ENCODE measurements at regions not wholly inside any gene's neighbourhood (a gene's known extent, or its start where the extent isn't known, plus 50 kb on each side); places are given as distances from the start of the nearest gene placed in this dataset.

- no peak for DNase-seq (ENCODE audit: extremely low read depth in 1 of 11, low read depth in 9 of 11, low spot score in 4 of 11)
Measured at GRCh38 chr12:91985002-91985787, 160.5 kb downstream of the BTG1 start.

- DNase-seq (ENCODE audit: extremely low read depth in 1 of 11, low read depth in 9 of 11, low spot score in 4 of 11), result peak in 1 of 11 donors; percentile 34
Measured at GRCh38 chr12:91984556-91984955, 161.1 kb downstream of the BTG1 start.

- DNase-seq (ENCODE audit: extremely low read depth in 1 of 11, low read depth in 9 of 11, low spot score in 4 of 11), result no peak
Measured at GRCh38 chr12:91983935-91984334, 161.7 kb downstream of the BTG1 start.

- DNase-seq (ENCODE audit: extremely low read depth in 1 of 11, low read depth in 9 of 11, low spot score in 4 of 11), result no peak
Measured at GRCh38 chr12:91982946-91983345, 162.7 kb downstream of the BTG1 start.

- DNase-seq (ENCODE audit: extremely low read depth in 1 of 11, low read depth in 9 of 11, low spot score in 4 of 11), result peak in 1 of 11 donors; percentile 20
Measured at GRCh38 chr12:91980389-91980821, 165.2 kb downstream of the BTG1 start.

GRCh38 chr12:91978143-91978542 lies 167.5 kb downstream of the BTG1 start:
- DNase-seq (ENCODE audit: extremely low read depth in 1 of 11, low read depth in 9 of 11, low spot score in 4 of 11), result no peak

- DNase-seq (ENCODE audit: extremely low read depth in 1 of 11, low read depth in 9 of 11, low spot score in 4 of 11), result no peak
Measured at GRCh38 chr12:91975891-91976290, 169.8 kb downstream of the BTG1 start.

- DNase-seq (ENCODE audit: extremely low read depth in 1 of 11, low read depth in 9 of 11, low spot score in 4 of 11), result no peak
Measured at GRCh38 chr12:91974541-91975085, 171.0 kb downstream of the BTG1 start.

- DNase-seq (ENCODE audit: extremely low read depth in 1 of 11, low read depth in 9 of 11, low spot score in 4 of 11), result no peak
Measured at GRCh38 chr12:91973813-91974212, 171.8 kb downstream of the BTG1 start.

- no peak for DNase-seq (ENCODE audit: extremely low read depth in 1 of 11, low read depth in 9 of 11, low spot score in 4 of 11)
Measured at GRCh38 chr12:91972896-91973295, 172.8 kb downstream of the BTG1 start.

- no peak for DNase-seq (ENCODE audit: extremely low read depth in 1 of 11, low read depth in 9 of 11, low spot score in 4 of 11)
Measured at GRCh38 chr12:91968777-91969171, 176.9 kb downstream of the BTG1 start.

- no peak for DNase-seq (ENCODE audit: extremely low read depth in 1 of 11, low read depth in 9 of 11, low spot score in 4 of 11)
Measured at GRCh38 chr12:91968076-91968776, 177.4 kb downstream of the BTG1 start.

- no peak for DNase-seq (ENCODE audit: extremely low read depth in 1 of 11, low read depth in 9 of 11, low spot score in 4 of 11)
Measured at GRCh38 chr12:91967590-91967989, 178.1 kb downstream of the BTG1 start.

GRCh38 chr12:91965781-91966180 lies 179.9 kb downstream of the BTG1 start:
- peak in 1 of 11 donors; percentile 18 for DNase-seq (ENCODE audit: extremely low read depth in 1 of 11, low read depth in 9 of 11, low spot score in 4 of 11)

- no peak for DNase-seq (ENCODE audit: extremely low read depth in 1 of 11, low read depth in 9 of 11, low spot score in 4 of 11)
Measured at GRCh38 chr12:91964501-91964900, 181.1 kb downstream of the BTG1 start.

GRCh38 chr12:91959220-91959619 lies 186.4 kb downstream of the BTG1 start:
- DNase-seq (ENCODE audit: extremely low read depth in 1 of 11, low read depth in 9 of 11, low spot score in 4 of 11), result no peak

- no peak for DNase-seq (ENCODE audit: extremely low read depth in 1 of 11, low read depth in 9 of 11, low spot score in 4 of 11)
Measured at GRCh38 chr12:91958816-91959215, 186.8 kb downstream of the BTG1 start.

- no peak for DNase-seq (ENCODE audit: extremely low read depth in 1 of 11, low read depth in 9 of 11, low spot score in 4 of 11)
Measured at GRCh38 chr12:91954747-91955146, 190.9 kb downstream of the BTG1 start.

- no peak for DNase-seq (ENCODE audit: extremely low read depth in 1 of 11, low read depth in 9 of 11, low spot score in 4 of 11)
Measured at GRCh38 chr12:91954326-91954725, 191.3 kb downstream of the BTG1 start.

- DNase-seq (ENCODE audit: extremely low read depth in 1 of 11, low read depth in 9 of 11, low spot score in 4 of 11), result no peak
Measured at GRCh38 chr12:91952916-91953315, 192.7 kb downstream of the BTG1 start.

All from renal cortex interstitium (tissue), 11 donors.